ENCODE measurements at regions not wholly inside any gene's neighbourhood (a gene's known extent, or its start where the extent isn't known, plus 50 kb on each side); places are given as distances from the start of the nearest gene placed in this dataset.

DNA sequence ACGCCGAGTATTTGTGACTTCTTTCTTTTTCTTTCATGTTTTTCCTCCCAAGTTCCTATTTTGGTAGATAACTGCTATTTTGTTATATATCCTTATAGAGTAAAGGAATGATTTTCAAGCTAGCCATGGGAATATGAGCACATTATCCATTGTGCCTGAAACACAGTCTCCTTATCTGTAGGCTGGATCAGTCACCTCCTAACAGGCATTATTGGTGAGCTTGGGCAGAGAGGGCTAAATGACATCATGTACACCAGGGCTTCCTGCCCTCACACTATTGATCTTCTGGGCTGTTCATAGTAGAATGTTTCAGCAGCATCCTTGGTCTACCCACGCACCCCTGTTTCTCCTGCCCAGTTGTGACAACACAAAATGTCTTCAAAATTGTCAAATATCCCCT lies 88.1 kb upstream of the CTBP2 start:
- TF ChIP-seq, protein P1, sequence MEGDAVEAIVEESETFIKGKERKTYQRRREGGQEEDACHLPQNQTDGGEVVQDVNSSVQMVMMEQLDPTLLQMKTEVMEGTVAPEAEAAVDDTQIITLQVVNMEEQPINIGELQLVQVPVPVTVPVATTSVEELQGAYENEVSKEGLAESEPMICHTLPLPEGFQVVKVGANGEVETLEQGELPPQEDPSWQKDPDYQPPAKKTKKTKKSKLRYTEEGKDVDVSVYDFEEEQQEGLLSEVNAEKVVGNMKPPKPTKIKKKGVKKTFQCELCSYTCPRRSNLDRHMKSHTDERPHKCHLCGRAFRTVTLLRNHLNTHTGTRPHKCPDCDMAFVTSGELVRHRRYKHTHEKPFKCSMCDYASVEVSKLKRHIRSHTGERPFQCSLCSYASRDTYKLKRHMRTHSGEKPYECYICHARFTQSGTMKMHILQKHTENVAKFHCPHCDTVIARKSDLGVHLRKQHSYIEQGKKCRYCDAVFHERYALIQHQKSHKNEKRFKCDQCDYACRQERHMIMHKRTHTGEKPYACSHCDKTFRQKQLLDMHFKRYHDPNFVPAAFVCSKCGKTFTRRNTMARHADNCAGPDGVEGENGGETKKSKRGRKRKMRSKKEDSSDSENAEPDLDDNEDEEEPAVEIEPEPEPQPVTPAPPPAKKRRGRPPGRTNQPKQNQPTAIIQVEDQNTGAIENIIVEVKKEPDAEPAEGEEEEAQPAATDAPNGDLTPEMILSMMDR (IDR thresholded peaks at IDR 0.05): no peak
- TF ChIP-seq POLR2A (IDR thresholded peaks at IDR 0.05): no peak

Data from right lobe of liver (tissue), 4 donors.